Activated effector memory CD4-positive, alpha-beta T cell treated with Interleukin-2 at 50 U/mL for 16 hours (primary cell): ENCODE measurements at regions not wholly inside any gene's neighbourhood (a gene's known extent, or its start where the extent isn't known, plus 50 kb on each side); places are given as distances from the start of the nearest gene placed in this dataset.
"Not testable (repeated sequence)": the region's sequence is repeated elsewhere in the genome, so short reads cannot be mapped to it uniquely, and the experiment has no call there.

ENCODE experiments used
- DNase-seq: peaks from one replicate; pipeline ENCODE4 v3.0.0-alpha.2; 2020

DNA sequence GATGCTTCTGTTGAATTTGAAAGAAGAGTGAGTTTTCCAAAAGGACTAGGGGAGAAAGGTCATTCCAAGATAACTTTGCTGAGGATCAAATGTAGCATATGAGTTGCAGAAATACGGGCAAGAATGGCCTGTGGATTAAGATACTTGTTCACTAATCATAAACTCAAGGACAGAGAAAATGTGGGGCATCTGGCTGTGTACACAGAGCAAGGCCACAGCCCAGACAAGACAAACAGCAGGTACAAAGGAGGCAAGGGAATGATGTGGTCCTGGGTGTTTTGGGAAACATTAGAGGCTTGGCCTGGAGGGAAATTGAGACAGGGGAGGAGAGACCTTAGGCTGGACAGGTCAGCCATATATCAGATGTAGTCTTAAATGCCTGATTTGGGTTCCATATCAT lies 254.8 kb downstream of the TTC32 start:
- no peak for DNase-seq

DNA sequence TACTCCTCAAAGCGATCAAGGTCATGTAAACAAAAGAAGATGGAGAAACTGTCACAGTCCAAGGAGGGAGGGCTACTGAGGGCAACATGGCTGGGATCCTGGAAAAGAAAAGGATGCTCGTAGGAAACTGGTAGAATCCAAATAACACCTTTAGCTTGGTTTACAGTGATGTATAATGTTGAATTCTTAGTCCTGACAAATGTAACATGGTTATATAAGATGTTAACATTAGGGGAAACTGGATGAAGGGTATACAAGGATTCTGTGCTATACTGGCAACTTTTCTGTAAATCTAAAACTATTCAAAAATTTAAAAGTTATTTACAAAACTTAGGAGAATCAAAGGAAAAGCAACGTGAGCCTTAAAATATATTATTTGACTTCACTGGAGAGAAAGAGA lies 257.0 kb downstream of the TTC32 start:
- DNase-seq, result no peak

DNA sequence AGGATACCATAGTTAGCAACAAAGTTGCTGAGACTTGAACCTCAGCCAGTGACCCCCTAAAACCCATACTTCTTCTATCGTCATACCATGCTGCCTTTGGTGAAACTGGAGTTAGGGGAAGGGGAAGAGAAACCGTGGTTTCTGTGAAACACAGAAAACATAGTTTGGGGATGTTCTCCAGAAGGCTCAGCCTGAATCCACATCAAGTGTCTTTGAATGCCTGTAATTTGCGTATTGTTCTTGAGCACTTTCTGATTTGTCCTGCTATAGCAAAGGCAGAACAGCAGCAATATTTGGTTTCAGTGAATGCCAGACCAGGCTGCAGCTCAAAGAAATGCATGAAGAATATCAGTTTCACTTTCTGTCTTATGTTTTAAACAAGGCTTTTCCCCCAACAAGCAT lies 258.7 kb downstream of the TTC32 start:
- DNase-seq, result no peak

DNA sequence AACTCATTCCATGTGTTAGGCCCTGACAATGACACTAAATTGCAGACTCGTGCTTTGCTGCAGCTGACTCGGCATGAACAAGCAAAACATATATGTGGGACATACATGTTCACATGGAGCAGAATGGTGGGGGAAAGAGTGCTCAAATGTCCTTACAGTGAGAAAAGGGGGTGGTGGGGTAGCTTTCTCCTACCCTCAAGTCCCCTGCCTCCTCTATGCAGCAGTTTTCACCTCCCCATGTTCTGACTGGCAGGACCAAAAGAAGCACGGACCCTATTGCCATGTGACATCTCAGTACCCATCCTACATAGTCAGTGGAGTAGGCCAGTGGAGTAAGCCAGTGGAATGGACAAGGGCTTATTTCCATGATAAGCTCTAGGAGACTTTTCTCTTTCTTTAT lies 259.3 kb downstream of the TTC32 start:
- DNase-seq, result no peak

DNA sequence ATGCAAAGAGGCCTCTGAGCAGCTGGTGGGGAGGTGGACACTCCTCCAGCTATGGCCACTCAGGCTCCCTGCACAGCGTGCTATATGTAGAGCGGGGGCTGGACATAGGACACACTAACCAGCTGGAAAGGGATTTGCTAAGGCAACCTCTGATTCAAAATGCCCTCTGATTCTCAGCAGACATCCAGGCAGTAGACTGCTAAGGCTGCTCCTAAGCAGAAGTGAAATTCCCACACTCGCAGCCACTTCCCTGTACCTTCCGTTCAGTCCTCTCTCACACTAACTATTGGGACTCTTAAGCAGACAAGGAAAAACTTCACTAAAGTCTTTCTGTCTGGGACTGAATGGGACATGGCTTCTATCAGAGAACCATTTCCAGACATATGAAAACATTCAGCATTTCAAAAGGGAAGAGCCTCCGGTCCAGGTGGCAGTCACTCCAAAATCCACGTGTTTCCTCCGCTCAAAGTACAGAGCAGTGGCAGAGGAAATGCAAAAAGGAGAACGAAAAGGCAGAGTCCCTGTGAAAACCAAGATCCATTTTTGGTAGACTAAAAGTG lies 265.8 kb downstream of the TTC32 start:
- no peak for DNase-seq

DNA sequence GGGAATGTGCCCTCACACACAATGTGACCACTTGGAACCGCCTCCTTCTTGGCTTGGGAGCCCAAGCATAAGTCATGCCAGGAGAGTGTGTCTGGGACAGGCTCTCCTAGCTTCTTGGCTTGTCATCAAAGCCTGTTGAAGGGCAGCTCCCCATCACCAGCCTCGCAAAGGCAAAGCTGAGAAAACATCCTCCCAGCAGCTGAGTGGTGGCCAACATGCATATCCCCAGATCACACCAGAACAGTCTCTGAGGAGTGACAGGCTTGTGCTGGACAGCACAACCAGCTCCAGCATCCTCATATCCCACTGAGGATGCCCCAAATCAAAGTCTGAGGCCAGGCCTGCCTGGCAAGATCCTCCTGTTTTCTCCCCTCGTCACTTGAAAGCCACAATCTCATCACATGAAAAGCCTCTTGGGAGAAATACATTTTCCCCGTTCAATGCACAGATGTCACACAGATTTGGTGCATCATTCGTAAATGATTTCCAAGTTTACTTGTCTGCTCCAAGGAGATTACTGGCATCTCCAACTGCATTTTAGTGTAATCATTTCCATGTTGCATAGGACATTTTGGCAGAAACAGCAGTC lies 269.3 kb downstream of the TTC32 start:
- no peak for DNase-seq

DNA sequence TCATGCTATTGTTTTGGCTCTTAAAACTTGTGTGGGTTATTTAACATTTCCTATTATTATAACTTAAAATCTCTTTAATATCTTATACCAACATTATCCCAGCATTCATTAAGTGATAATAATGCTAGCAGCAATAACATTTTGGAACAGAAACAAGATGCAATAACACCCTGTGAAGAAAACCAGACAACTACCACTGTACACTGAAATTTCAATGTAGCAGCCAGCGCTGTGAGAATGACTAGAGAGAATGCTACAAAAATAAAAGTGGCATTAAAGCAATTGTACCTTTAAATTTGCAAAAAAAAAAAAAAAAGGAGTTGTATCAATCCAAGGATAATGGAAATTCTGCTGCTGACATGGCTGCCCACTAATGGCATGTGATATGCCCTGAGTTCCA lies 269.9 kb downstream of the TTC32 start:
- no peak for DNase-seq

DNA sequence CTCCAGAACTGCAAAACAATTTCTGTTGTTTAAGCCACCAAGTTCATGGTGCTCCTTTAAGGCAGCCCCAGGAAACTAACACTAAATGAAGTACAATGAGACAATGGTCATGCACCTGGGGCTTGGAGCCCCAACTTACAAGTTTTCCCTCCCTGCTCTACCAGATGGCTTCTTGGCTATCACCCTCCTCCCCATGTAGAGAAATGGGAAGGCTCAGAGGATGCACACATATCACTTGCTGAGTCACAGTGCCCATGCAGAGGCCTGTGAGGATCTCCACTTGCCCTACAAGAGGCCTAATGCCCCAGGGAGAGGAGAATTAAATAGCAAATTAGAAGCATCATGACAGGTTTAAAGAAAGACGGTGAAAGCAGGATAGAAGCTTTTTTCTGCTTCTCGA lies 270.9 kb downstream of the TTC32 start:
- no peak for DNase-seq

DNA sequence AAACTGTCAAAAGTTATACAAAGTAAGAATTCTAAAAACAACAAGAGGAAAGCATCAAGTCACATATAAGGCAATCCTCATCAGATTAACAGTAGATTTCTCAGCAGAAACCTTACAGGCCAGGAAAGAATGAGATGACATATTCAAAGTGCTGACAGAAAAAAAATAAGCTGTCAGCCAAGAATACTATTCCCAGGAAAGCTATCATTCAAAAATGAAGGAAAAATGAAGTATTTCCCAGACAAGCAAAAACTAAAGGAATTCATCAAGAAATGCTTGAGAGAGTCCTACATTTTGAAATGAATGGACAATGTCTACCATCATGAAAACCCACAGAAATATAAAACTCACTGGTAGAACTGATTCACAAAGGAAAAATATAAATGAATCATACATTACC lies 268.9 kb upstream of the OSR1 start:
- no peak for DNase-seq

DNA sequence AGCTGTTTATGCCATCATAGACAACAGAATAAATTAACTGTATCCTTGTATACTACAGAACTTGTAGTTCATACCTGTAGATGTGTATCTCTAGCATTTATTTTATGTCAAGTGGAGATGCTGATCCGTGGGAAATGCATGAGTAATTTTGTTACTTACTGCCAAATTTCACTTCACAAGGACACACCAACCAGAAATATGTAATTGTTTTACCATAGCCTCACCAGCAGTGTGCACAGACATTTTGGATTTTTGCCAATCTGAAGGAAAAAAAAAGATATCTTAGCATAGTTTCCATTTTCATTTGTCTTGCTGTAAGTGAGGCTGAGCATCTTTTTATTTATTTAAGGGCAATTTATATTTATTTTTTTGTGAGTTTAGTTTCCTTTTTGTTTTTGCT lies 265.1 kb upstream of the OSR1 start:
- no peak for DNase-seq

DNA sequence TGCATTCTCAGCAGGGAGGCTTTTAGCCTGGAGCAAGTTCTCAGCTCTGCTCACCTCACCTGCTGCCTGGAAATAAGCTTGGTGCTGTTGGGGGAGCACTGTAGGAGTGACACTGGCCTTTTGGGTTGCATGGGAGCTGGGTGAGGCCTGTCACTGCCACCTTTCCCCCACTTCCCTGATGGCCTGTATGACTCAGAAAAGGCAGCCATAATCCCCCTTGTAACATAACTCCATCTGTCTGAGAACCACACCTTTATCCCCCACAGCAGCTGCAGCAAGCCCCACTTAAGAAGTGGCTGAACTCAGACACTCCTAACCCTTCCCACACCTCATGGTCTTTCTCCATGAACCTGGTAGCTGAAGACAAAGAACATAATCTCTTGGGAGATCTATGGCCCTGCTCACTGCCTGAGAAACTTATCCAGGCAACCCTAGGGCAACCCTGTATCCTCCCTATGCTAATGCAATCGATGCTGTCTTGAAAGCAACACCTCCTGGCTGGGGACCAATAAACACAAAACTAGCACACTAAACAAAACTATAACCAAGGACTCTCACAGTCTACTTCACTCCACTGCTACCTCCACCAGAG lies 258.9 kb upstream of the OSR1 start:
- DNase-seq, result no peak

DNA sequence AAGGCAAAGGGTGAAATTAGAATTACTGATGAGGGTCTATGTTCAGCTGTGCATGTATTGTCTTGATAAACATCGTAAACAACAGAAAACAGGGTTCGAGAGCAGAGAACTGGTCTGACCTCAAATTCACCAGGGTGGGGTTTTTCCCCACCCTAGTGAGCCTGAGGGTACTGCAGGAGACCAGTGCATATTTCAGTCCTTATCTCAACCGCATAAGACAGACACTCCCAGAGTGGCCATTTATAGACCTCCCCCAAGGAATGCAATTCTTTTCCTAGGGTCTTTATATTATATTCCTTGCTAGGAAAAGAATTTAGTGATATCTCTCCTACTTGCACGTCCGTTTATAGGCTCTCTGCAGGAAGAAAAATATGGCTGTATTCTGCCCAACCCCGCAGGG lies 257.0 kb upstream of the OSR1 start:
- not testable (repeated sequence) for DNase-seq

DNA sequence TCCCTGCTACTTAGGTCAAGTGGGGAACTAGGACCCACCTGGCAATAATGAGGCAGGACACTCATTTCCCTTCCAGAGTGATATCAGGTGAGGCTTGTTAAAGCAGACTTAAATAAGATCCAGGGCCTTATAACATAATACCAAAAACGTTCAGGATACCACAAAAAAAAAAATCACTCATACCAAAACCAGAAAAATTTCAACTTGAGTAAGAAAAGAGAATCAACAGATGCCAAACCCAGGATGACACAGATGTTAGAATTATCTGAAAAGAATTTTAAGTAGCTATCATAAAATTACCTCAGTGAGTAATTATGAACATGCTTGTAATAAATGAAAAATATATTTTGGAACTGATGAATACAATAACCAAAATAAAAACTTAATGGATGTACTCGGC lies 255.6 kb upstream of the OSR1 start:
- DNase-seq, result no peak

DNA sequence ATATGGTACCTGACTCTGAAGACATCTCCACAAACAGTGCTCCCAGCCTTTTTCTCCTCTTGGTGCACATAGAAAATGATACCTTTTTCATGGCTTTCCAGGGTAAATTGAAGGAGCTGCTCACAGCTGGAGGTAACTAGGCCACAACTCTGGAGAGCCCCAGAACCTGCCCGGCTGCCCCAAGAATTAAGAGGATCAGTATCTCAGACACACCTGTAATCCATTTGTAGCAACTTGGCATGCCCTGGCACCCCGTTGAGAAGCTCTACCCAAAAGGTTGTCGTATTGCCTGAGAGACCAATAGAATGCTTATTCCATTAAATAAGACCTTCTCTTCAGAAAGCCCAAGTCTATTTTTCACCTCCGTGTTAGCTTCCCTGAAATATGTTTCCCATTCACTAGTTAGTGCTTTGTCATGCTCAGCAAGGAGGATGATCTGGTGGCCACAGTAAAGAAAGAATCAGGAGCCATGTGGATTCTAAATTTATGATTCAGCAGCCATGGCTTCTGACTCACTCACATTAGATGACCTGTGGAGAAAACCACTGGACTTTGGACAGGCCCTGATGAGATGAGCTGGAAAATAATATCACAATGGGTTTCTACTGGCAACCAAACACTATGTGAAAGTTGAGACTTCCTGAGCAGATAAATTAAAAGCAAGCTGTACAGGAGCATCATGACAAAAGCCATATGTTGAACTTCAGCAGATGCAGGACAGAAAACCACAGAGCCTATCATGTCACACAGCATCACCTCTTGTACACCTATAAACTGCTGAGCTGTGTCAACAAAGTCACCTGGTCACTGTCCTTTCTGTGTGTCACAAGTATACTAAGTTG lies 253.3 kb upstream of the OSR1 start:
- DNase-seq, result no peak

DNA sequence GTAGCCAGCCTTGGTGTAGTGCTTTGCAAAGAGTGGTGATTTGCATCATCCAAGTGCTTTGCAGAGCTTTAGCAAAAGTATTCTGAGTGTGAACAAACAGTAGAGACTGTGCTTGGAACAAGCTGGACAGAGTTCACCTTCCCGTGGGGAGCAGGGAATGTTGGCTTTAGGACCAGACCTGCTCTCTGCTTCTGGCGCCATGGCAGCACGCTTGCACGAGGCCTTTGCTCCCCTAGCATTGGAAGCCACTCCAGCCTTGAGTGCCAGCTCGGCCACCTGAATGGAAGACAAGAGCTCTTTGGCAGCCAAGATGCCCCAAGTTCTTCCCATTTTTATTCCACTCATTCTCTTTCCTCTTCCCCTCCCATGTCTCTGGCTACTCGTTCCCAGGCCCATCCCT lies 250.8 kb upstream of the OSR1 start:
- no peak for DNase-seq

DNA sequence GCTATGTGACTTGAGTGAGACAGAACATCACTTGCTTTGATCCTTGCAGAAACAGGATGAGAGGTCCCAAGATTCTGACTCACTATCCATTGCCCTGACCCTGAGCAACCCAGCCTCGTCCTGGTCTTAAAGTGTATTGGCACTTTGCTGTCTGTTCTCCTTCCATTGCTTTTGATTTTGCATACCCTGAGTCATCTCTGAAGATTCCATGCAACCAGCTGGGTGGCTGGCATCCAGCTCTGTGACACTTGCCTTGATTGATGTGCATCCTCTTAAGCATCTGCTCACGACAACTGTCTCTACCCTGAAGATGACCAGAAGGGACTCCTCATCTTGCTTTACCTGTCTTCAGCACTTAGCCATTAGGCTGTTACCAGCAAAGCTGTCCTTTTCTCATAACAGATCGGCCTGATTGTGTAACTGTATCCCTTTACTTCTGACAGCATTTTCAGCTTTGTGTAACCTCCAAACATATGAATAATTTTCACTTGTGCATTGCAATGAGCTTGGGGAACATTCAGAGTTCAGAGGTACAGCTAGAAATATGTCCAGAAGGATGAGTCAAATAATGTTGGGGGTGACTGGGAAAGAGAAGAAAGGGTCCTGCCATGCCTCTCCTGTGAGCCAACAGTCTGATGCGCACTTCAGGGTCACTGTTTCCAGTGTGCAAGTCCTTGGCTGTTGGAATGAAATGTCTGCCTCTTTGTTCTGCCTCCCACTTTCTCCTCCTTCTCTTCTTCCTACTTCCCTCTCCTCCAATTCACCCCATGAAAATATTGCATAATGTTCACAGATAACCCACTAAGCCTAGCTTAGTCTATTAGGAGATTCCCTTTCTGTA lies 249.7 kb upstream of the OSR1 start:
- no peak for DNase-seq

DNA sequence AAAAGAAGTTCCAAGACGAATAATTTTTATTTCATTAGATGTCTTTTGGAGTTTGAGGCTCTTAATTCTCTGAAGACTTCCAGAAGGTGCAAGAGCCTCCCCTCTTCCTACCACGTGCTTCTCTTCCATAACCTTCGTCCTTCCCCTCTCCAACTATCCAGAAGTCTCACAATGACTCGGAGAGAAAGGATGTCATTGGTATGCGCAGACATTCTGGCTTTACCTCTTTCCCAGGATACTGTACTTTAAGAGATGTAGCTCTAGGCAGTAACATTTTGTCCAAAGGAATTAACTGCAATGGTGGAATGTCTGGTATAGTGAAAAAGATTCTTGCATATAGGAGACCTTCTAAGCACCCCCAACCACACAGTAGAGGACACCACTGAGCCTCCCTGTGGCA lies 249.0 kb upstream of the OSR1 start:
- no peak for DNase-seq

DNA sequence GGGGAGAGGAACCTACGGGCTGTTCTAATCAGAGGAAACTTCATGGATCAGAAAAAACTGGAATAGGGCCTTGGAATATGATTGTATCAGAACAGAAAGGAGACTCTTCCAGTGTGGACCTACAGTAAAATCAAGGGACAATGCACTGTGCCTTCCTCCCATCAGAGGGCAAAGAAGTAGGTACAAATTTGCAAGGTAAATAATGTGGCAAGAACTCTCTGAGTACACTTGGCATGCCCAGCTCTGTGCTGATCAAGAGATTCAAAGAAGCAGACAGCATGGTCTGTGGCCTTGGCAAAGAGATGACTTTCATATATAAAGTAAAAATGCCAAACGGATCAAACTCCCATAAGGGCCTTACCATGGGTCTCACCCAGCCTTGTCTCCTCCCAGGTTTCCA lies 242.6 kb upstream of the OSR1 start:
- no peak for DNase-seq

DNA sequence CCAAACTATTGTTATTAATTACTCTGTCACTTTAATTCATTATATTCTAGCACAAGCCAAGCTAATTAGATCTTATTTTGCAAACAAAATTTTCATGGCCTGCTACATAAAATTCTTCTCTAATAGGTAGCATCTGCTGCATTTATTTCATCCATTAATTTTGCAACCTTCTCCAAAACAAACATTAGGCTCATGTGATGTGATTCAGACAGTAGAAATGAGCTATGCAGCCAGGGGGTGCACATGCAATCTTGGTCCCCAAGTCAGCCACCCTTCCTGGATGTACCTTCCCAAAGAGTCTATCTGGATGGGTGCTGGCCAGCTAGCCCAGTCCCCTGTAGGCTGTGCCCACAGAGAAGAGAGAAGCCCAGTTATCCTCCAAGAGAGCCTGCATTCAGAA lies 242.1 kb upstream of the OSR1 start:
- no peak for DNase-seq

DNA sequence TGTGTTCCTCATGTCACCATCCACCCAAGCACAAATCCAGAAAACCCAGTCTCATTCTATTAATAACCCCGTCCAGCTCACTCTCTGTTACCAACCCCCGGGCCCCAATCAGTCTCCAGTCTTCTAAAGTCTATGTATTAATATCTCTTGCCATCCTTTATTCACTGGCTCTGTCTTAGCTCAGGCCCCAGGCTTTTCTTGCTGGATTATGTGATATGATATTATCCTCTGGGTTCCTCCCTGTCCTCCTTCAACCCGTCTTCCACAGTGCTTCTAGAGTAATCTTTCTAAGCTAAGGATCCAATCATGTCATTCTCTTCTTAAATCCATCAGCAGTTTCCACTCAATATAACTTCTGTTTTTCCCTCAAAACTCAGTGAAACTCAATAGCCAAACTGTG lies 240.5 kb upstream of the OSR1 start:
- DNase-seq, result no peak

DNA sequence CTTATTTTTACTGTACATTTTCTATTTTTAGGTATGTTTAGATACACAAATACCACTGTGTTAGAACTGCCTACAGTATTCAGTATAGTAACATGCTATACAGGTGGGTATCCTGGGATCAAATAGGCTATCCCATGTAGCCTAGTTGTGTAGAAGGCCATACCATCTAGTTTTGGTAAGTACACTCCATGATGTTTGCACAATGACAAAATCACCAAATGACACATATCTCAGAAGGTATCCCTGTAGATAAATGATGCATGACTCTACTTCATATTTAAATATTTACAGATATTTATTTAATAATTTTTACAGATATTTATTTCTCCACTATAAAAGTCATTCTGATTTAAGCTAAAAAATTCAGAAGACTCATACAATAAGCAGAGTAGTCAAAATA lies 233.8 kb upstream of the OSR1 start:
- no peak for DNase-seq

DNA sequence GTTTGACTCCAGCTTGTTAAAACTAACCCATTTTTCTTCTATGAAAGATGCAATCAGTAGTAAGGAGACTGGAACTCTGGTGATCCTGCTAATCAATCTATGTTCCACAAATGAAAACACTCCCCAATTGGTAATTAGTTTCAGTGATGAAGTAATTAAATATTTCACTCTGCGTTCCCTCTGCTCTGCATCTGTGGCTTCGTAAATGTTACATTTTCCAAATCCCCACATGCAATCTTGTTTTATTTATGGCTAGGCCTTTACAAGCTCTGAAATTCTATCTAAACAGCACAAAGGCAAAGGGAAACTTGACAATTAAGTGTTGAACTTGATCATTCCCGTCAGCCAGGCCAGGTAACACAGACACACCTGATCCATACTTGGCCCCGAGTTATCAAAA lies 231.4 kb upstream of the OSR1 start:
- DNase-seq, result no peak

DNA sequence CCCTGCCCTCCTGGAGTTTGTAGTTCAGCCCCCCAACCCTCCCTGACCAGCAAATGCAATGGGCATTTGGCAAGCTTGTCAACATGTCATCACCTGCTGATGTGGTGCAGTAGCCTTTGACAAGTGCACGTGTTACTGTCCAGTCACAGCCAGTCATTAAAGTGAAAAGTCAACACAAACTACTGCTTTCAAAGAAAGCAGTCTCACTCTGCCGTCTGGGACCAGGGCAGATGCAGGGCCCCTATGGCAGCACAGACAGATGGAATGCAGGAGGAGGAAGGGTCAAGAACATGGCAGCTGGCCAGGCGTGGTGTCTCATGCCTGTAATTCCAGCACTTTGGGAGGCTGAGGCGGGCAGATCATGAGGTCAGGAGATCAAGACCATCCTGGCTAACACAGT lies 222.4 kb upstream of the OSR1 start:
- no peak for DNase-seq
